CD4-positive, alpha-beta T cell treated with Interleukin-17A for 4 hours (primary cell): ENCODE measurements at regions not wholly inside any gene's neighbourhood (a gene's known extent, or its start where the extent isn't known, plus 50 kb on each side); places are given as distances from the start of the nearest gene placed in this dataset.
A peak's percentile ranks its signal among the peaks of the same experiment; 100 is the strongest.

ENCODE experiments used
- DNase-seq: peaks from one replicate; pipeline ENCODE4 v3.0.0-alpha.2; 2020; ENCODE audit warnings: mixed read lengths

DNA sequence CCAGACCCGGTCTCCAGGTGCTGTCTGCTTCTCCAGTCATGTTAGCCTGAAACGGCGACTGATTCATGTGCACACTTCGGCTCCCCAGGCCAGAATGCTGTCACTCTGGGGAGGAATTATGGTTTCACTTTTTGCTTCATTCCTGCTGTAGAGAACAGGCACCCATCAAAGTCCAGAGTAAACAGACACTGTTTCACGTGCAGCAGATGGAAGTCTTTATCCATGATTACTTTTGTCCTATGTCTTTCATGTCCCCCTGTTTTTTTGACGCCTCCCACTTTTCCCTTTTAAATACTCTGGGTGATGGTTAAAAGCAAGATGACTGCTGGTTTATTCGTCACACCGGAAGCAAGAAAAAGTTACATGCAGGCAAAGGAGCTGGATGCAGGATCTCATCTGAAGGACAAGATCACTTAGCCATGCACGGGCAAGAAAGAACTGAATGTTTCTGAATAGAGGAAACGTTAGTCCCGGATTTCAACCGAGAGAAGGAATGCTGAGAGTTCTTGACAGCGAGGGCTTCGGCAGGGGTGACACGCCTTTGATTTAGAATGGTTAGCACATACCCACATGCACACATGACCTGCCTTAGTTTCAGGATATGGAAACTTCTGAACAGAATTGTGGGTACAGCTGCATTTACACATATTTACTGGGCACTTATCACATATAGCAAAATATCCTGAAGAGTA lies 250.0 kb upstream of the KLF6 start:
- peak; percentile 40 for DNase-seq

DNA sequence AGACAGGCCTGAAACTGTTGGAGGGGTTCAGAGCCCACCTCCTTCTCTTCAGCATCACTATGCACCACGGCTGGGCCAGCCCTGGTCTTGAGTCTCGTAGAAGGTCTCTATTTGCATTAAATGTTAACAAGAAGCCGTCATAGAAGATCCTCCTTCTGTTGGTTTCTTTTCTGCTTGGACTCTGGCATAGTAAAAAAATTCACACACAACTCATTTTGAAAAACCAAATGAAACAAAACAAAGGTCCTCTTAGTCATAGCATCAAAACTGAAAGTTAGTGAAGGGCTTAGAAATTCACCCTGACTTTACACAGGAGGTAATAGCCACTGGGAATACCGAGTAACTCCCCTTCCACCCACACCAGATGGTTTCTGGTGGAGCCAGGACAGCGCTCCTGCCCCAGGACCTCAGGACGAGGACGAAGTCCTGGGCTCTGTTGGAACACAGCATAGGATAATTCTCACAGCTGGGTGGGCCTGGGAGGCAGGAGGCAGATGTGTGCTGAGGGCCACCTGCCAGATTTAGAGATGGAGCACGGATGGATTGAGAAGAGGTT lies 248.4 kb upstream of the KLF6 start:
- no peak for DNase-seq

DNA sequence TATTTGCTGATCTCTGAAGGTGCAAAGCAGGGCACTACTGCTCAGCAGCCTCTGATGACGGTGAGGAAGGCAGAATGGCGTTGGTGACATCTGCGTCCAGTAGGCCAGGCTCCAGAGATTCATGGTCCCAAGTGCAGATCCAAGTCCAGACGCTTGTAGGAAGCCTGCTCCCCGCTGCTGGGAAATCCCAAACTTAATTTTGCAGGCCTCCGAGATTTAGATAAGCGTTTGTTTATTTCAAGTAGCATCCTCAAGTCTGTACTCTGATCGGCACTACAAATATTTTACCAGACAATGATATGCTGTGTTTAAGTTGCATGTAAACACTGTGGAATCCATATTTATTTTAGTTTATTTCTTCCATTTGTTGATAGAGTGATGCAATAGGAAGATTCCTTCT lies 244.9 kb upstream of the KLF6 start:
- DNase-seq = no peak

DNA sequence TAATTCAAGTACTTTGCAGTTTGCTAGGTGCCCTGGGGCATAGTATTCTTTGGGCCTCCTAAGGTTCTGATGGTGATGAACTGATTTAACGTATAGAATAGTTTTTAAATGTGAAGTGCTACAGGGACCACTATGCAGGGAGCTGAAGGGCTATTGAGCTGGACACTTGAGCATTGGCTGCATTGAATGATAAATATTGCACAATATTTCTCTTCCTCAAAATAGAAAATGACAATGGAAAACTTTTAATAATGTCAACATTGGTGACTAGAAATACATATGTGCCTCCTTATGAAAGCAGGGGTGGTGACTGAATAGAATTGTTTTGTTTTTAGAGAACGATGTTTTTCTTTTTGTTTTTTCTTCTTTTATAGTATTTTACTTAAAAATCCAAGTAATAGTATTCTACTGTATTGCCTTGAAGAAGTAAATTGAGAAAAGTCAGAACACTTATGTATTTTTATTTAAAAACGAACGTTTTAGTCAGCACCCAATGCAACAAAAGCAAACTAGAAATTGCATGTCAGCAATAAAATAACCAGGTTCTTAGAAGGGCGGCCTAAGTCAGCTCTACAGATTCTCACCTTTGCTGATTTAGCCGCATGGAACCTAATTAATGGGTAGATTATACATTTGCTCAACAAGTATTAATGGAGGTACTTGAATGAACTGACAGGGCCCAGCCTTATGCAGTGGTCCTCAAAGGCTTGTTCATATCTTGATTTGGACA lies 244.0 kb upstream of the KLF6 start:
- DNase-seq = no peak

DNA sequence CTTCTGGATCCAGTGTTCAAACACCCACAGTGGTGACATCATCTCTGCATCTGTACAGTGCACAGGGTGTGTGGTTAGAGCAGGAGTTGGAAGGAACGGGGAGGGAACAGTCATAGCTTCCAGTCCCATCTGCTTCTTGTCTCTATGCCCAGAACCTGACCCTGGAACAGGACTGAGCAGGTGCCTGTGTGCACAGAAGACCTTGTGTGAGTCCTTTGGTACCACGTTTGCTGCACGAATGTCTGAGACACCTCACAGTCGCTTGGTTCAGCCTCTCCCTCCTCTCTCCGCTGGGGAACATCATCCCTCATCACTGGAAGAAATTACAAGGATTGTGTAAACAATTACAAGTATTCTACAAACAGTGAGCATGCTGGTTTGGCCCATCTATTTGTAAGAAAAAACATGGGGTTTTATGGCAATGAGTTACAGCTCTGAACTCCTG lies 243.0 kb upstream of the KLF6 start:
- no peak for DNase-seq

DNA sequence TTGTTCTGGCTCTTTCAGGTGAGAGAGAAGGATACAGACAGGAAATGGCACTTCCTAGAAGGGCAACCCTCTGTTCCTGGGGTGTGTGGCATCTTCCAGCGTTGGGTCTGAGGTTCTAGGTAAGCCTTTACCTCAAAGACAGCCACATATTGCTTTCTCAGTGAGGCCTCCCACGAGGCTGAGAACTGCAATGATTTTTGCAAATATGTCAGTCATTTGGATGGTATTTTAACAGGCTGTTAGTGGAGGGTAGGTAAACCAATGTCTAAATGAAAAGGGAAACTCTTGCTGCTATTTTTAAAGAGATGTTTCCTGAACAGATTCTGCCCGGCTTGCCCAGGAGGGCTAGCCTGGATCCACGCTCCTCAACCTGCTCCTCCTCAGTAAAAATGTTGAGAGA lies 240.3 kb upstream of the KLF6 start:
- DNase-seq = no peak

DNA sequence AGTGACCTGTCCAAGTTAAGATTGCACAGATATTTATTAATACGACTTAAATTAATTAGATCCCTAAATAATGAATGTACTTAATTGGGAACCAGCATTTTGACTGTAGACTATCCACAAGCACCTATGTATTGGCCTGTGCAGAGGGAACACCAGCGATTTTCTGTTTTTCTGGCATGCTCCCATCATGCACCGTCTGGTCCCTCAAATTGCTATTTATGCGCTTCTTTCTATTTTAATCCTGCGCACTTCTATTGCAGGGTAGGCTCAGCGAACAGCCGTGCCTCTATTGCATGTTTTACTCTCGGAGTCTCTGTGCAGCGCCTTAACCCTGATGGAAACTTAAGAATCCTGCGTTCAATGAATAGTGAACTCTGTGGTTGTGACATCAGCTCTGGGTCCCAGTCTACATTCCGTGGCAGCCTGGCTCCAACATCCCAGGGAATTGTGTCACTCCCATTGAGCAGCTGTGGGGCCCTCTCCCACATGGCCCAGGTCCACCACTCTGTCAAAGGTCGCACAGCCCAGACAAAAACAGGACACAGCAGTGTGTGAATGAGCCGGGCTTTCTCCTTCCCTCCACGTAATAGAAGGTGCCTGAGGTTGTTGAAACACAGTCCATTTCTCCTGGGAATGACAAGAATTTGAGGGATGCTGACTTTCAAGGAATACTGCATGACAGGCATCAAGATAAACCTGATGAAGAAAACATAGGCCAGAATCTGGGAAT lies 239.7 kb upstream of the KLF6 start:
- no peak for DNase-seq

DNA sequence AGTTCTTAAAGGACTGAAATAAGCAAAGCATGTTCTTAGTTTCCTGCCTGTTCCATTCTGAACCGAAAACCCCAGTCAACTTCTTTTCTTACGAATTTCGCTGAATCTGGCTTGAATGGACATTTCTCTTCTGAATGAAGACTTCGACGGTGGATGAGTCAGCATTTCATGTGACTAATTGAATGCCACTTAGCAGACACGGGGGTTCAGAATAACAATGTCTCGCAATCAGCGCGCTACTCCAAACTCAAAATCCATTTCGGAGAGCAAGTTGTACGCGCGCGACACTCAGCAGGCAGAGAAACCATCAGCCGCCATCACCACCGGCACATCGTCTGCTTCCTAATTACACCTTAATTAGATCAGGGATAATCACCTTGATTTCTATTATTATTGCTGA lies 239.0 kb upstream of the KLF6 start:
- DNase-seq = no peak

DNA sequence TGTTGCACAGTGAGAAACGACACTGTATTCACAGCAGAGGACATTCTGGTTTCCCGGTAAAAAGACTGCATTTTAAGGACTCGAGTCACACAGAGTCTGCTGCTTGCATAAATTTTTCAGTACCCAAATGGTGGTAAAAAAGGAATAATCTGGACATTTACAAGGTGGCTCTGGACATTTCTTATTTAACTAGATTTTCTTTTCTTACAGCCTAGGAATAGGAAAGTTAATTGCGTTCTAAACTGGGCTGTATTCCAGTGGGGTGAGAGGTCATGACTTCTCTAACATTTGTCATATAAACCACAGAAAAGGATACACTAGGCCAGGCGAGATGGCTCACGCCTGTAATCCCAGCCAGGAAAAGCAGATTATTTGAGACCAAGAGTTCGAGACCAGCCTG lies 237.5 kb upstream of the KLF6 start:
- DNase-seq = no peak

DNA sequence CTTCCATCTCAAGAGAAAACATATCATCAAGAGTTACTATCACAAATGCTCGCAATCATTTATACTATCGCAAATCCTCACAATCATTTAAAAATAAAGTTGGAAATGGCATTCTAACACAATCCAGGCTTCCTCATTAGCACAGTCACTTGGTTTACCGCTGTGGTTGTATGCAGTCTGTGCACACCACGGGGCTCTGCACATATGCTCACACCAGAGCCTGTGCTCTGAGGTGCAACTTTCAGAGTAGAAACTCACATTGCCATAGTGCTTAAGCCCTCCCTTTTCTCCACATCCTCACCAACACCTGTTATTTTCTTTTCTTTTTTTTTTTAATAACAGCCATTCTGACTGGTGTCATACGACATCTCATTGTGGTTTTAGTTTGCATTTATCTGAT lies 235.6 kb upstream of the KLF6 start:
- no peak for DNase-seq

DNA sequence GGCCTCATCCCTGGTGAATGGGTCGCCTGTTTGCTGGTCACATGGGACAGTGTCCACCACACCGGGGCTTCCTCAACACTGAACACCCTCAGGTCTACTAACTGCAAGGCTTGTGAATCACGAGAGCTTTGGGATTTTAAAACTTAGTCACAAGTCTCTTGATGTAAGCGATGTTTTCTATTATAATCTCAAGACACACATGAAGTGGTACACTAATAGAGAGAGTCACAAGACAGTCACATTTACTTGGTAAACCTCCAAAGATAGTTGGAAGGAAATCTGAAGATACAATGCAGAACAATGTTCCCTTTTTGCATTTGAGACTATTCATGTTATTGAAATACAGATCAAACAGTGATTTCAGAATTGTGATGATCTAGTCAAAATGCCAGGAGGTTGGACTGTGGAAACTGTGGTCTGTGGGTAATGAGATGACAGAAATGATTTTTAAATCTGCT lies 233.1 kb upstream of the KLF6 start:
- no peak for DNase-seq

DNA sequence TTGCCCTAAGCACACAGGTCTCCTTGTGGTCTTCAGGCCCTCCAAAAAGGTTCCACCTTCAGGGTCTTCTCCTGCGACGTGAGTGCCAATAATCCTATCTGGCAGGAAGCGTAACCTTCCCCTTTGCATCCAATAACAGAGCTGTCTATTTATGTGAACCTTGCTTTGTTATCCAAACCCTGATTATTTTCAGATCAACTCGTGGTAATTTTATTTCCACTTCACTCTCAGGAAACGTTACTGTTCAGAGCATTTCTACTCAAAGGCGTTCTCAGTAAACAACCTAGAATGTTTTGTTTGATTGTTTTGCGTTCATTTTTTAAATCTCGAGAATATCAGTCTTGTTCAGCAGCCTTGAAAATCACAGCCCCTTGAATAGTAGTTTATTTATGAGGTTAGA lies 232.3 kb upstream of the KLF6 start:
- DNase-seq = no peak

DNA sequence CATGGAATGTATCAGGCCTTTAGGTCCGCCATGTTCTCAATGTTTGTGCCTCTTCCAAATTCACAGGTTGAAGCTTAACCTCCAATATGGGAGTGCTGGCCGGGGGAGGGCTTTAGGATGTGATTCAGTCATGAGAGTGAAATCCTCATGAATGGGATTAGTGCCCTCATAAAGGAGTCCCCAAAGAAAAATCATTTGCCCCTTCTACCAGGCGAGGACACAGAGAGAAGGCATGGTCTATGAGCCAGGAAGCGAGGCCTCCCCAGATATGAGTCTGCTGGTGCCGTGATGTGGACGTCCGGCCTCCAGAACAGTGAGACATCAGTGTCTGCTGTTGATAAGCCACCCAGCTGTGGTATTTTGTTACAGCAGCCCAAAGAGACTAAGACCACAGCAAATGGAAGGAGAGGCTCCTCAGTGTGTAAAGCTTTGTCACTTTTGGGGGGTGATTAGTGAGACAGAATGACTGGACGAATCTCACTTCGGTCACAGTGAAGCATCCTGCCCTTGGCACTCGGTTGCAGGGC lies 231.3 kb upstream of the KLF6 start:
- no peak for DNase-seq

DNA sequence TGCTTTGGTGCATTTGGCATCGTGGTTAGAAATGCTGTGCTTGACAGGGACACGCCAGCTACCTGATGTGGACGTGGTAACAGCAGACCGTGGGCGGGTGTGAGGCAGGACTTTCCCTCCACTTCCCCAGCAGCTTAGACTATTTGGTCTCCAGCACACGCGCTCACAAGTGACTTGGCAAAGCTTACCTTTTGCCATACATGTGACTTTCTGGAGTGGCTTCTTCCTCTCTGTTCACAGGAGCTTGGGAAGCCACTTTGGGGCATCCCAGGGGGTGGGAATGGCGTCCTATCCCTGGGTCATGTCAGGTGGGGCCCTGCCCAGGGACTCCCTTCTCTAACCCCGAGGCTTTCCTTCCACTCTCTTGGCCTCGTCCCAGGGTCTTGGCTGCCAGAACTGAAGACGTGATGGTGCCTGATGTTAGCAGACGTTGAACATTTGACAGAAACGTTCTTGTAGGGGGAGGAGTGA lies 228.7 kb upstream of the KLF6 start:
- peak; percentile 15 for DNase-seq

DNA sequence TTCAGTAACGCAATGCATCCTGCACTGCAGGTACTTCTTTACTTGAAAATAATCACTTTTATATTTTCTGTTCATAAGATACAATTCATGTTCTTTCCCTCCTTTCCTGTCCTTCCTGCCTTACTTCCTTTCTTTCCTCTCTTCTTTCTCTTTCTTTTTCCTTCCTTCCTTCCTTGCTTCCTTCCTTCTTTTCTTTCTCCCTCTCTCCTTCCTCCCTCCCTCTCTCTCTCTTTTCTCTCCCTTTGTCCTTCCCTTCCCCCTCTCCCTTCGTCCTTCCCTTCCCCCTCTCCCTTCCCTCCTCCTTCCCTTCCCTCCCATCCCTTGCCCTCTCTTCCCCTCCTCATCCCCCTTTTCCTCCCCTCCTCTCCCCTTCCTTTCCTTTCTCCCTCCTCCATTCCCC lies 227.8 kb upstream of the KLF6 start:
- no peak for DNase-seq

DNA sequence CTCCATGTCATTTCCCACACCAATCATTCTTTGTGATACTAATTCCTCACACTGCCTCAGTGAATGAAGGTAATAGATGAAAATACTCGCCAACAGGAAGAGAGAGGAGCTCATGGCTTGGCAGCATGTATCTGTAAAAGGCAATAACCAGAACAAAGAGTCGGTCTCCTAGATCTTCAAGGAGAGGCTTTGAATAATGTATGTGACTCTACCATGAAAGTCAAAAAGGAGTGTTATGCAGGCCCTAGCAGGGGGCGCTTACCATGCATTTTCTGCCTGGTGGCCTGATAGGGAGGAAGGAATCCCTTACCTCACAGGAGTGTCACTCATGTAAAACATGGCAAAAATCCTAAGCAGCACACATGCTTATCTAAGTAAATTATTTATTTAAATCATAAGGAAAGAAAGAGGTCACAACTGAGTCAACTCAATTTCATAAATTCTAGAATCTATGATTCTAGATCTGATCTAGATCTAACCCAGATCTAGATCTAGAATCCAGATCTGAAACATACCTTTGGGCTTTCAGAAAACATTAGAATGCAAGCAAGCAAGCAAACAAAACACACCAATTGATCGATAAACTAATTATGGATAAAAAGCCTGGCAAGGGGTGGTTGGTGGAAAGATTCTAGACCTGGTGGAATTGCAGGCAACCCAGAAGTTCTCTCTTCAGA lies 226.3 kb upstream of the KLF6 start:
- DNase-seq = no peak

DNA sequence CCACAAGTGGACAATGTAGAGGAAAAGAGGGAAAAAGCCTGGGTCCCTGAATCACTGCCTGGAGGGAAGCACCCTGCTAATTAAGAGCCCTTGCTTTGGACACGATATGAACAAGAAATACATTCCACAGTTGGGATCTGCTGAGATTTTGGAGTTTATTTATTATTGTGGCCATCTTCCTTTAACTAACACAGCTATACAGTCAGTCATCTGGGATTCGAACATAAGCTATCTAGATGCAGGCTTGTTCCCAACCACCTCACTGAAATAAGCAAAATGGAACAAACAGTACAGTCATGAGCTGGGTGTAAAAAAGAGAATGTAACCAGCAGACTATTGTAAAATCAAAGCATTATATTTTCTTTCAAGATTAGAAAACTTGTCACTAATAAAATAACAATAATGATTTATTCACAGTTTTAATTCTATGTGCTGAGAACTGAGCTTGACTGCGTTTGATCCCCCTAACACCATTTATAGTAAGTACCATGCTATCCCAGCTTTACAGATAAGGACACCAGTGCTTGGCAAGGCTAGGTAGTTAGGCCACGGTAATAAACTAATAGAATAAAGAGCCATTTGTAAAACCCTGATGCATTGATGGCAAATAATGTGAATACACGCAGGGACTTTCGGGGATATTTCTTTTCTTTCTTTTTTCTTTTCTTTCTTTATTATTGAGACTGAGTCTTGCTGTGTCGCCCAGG lies 223.8 kb upstream of the KLF6 start:
- DNase-seq = no peak

DNA sequence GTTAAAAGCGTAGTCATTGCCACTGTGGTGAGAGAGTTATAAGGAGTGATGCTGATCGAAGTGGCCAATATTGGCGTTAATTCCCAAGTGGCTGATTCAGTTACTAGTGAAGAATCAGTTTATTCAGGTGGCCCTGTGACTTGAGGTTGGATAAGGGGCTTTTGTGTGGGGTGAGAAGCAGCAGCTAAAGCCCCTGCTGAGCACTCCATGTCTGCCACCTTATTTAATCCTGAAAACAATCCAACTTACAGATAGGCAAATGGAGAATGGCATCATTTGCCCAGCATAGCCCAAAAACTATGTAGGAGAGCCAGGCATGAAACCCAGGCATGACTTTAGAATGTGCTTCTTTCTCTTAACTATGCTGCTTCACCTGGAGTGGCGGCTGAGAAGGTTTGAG lies 222.8 kb upstream of the KLF6 start:
- no peak for DNase-seq

DNA sequence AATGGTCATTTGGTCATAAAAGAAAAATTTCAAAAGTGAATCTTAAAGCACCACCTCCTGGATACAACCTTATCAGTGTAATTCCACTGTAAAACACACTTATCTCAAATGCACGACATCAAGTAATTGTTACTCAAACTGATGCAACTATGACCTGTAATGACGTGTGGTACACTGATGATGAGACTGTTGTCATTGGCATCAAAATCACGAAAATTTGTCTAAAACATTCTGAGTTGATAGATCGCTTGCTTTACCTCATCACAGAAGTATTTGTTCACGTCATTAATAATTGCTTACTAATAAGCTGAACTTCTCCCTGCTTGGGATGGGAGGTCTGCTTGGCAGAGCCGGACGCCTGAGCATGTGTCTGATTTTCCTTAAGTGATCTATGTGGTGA lies 221.8 kb upstream of the KLF6 start:
- no peak for DNase-seq

DNA sequence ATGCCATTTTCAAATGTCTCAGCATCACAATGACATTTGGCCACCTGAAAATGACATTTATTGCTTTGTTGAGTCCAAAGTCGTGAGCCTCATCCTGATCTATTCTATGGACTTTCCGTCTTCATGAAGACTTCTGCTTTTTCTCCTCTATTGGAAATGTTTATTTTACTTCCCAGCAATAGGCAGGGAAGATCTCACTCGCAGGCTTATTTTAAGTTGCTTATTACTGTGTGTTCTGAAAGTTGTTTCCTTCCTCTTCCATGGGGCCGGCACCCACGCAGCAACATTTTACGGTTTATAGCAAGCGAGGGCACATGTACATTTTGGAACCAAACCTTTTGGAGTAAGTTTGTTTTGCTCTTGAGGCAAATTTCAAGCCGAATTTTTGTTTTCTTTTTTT lies 221.0 kb upstream of the KLF6 start:
- no peak for DNase-seq

DNA sequence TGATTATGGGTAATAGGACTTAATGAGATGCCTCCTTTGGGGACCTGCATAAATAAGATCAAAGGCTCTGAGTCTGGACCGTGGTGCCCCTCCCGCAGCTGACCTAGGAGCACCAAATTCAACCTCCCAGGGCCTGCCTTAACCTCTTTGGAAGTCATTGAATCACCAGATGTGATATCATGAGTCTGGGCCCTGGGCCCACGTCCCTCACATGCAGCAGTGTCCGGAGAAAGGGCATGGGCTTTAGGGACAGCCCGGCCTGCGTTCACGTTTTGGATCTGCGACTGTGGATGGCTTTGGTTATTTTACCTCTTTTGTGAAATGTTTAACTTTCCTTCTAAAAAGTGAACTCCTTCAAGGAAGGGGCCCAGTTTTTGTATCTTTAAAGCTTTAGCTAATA lies 220.0 kb upstream of the KLF6 start:
- no peak for DNase-seq

DNA sequence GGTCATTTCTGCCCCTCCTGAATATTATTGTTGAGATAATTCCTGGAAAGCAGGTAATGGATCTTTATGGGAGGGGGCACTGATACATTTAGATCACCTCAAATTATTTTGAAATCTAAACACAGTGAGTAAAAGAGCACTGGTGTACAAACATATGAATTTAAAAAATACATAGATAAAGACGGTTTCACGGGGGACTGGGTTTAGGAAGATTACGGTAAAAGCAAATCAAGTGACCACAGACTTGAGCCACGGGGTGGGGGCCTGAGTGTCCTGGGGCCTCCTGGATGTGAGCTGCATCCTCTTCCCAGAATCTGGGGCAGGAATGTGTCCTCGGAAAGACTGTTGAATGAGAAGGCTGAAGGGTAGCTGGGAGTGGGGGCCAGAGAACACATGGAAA lies 219.1 kb upstream of the KLF6 start:
- no peak for DNase-seq
